Superior temporal gyrus (tissue), 1 donor: ENCODE measurements at regions not wholly inside any gene's neighbourhood (a gene's known extent, or its start where the extent isn't known, plus 50 kb on each side); places are given as distances from the start of the nearest gene placed in this dataset.
"Not testable (repeated sequence)": the region's sequence is repeated elsewhere in the genome, so short reads cannot be mapped to it uniquely, and the experiment has no call there.

Experiments
- DNase-seq: peaks from one replicate; pipeline ENCODE4 v3.0.0-alpha.2; 2016; ENCODE audit errors: extremely low spot score

- no peak for DNase-seq
These were observed 53.1 kb upstream of the WNT4 start for GRCh38 chr1:22196041-22196440.

GRCh38 chr1:22196641-22197040 is 53.7 kb upstream of the WNT4 start:
- DNase-seq, result no peak

DNA sequence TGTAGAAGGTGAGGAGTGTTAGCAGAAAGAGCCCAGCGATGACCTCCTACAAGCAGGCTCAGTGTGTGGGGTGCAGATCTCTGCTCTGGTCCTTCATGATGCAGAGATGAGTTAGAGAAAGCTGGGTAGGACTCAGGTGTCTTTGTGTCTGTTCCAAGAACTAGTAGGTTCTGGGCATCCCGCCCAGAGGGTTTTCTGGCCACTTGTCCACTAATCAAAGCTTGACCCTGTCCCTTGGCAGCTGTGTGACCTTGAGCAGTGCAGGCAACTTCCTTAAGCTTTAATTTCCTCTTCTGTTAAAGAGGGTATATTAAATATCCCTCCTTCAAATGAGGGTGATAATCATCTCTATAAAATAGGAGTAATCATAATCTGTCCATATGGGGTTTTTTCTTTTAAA is 54.7 kb upstream of the WNT4 start:
- DNase-seq, result no peak

GRCh38 chr1:22201023-22201422 is 58.1 kb upstream of the WNT4 start:
- DNase-seq, result no peak

DNA sequence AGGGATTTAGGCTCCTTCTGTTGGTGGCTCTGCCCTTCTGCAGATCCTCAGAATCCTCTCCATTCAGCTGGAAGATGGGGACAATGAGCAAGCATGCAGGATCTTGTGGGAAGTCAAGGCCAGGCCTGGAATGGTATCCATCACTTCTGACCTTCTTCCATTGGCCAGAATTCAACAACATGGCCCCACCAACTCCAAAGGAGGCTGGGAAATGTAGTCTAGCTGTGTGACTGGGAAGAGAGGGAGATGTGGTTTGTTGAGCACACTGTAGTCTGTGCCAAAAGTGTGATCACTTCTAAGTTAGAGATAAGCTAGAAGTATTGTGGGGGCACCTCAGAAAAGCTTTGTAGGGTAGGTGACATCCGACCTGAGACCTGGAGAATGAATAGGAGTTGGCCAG is 60.4 kb upstream of the WNT4 start:
- DNase-seq, result no peak

DNA sequence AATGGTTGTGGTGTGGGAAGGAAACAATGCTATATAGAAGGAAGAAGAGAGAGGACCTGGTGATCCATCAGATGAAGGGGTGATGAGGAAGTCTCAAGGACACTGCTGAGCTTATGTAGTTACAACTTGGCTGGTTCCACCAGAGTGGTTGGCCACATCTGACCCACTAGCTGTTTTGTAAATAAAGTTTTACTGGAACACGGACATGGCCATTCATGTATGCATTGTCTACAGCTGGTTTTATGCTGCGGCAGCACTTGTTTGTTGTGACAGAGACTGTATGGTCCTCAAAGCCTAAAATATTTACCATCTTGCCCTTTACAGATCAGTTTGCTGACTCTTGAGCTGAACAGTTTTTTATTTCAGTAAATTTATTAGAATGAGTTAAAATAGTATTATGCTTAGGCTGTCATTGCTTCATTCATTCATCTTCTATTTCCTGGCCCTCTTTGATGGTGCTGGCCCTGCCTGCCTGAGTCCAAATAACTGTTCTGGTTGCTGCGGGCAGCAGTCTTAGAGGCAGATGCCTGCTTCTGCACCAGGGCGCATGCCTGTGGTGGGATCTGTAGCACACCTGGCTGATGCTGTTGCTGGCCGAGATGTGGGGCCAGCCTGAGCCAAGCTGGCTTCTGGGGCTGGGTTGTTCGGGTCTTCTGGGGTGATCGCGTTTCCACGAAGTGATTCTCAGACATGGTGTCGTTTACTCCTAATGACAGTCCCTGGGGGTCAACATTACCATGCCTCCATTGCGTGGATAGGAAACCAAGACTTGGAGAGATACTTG is 61.4 kb upstream of the WNT4 start:
- DNase-seq, result no peak

GRCh38 chr1:22204989-22205913 is 62.4 kb upstream of the WNT4 start:
- DNase-seq, result no peak

DNA sequence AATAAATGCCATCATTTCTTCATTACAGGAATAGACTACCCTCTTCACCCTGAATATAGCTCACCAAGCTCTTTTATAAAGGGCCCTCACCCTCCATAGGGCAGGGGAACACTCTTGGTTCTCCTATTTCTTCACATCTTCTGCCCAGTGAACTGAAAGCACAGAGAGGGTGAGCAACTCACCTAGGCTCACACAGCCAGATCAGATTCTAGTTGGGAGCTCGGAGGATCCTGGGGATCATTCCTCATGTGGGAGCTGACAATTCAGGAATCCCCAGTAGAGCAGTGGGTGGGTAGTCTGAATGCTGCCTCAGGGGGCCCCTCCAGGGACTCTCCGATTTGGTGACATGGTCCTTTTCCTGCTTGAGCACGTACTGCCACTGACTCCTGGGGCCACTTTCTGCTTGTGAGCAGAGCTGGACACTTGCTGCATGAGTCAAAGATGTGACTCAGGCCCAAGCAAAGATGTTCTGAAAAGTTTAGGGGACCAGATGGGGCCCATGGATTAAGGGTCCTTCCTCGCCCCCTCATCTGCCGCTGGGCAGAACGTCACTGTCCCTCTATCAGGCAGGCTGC is 63.7 kb upstream of the WNT4 start:
- no peak for DNase-seq

DNA sequence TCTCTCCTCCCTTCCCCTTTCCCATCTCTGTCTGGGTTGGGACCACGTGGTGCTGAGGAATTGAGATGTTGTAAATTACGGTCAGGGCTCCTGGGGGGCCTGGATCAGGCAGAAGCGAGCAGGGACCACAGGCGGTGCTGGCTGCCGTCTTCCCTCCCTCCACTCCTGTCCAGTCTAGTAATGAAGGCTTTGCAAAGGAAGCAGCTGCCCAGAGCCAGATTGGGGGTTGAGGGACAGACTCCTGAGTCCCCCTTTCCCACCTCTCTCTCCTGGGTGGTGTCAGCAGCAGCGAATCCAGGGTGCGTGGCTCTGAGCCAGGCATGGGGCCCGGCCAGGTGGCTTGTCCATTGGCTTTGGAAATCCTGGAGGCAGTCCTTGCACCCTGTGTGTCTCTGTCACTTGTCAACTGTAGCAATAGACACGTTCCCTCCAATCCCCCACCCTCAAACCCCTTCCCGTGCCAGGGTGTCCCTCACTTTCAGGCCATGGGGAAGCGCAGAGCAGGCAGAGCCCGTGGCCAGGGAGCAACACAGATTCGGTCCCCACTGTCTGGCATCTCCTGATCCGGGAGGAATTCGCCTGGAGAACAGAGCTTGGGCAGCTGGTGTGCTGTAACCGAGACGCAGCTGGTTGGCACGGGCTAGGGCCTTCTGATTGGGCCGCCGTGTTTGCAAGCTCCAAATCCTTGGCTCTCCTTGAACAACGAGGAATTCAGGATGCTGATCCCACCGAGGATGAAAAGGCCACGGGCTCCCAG is 64.8 kb upstream of the WNT4 start:
- DNase-seq, result no peak

DNA sequence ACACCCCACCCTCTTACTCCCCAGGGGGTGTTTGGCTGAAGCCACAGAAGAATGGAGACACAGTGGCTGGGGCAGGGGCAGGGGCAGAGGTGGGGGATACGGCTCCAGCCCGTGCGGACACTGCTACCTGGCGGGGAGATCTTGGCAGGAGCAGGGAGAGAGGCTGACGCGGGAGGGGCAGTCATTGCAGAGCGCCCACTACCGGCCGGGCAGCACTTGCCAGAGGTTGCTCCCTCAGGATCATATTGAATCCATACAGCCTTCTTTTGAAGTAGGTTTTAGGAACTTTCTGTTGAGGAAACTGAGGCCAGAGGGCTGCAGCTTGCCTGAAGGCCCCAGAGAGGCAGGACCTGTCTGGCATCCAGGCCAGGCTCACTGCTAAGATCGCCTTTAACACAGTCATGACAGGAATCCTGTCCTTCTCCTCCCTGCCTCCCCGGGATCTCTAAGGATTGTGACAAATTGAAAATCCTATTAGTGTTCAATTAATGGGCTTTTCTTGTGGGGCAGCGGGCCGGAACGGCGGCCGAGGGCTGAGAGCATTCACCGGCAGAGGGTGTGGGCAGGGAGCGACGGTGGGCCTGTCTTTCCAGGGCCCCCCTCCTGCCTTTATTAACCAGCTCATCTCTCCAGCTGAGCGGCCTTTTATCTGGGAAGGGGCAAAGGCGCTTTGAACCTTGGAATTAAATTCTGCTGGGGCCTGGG is 65.5 kb upstream of the WNT4 start:
- DNase-seq, result no peak

DNA sequence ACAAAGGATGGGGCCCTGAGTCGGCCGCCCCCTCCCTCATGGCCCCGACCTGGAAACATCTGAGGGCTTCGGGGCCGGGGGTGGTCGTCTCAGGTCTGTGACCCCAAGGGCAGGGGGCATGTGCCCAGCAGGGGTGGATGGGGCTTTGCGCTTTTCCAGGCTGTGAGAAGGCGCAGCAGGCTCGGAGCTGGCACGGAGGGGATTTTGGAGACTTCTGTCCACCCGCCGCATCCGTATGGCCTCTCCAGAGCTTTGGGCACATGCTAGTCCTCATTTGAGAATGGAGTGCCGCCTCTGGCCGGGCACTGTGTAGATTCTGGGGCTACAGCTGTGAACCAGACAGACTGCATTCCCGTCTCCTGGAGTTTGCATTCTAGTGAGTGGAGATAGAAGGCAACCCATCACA is 66.1 kb upstream of the WNT4 start:
- DNase-seq, result no peak

- no peak for DNase-seq
These were observed 67.3 kb upstream of the WNT4 start for GRCh38 chr1:22210176-22210575.

- DNase-seq, result no peak
These were observed 67.7 kb upstream of the WNT4 start for GRCh38 chr1:22210636-22211035.

DNA sequence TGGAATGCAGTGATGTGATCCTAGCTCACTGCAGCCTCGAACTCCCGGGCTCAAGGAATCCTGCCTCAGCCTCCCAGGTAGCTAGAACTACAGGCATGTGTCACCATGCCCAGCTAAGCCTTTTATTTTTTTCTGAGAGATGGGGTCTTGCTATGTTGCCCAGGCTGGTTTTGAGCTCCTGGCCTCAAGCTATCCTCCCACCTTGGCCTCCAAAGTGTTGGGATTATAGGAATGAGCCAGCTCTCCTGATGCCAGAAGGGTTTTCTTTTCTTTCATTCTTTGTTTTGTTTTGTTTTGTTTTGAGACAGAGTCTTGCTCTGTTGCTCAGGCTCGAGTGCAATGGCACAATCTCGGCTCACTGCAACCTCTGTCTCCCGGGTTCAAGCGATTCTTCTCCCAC is 68.6 kb upstream of the WNT4 start:
- not testable (repeated sequence) for DNase-seq

- DNase-seq, result no peak
These were observed 69.7 kb upstream of the WNT4 start for GRCh38 chr1:22212400-22213233.

DNA sequence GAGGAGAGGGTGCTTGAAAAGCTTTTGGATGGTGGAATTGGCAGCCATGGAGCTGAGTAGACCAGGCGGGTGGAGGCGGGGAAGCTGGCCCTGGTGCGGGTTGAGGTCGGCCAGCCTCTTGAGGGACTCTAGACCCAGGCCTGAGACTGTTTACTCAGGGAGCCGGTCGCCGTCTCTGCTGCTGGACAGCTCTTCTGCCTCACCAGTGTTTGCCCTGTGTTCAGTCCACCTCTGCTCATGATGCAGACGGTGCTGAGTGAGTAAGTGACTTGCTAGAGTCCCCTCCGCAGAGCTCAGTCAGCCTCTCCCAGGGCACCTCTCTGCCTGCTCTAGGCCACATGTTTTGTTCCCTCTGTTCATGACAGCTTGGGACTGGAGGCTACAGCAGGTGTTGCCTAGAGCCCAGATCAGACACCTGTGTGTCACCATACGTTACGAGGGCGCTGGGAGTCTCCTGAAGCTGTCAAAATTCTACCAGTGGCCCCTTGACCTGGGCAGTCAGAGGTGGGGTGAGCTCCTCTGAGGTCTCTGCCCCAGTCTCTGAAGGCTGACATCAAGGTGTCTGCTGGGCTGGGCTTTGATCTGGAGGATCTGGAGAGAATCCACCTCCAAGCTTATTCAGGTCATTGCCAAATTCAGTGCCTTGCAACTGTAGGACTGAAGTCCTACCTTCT is 73.5 kb upstream of the WNT4 start:
- no peak for DNase-seq

DNA sequence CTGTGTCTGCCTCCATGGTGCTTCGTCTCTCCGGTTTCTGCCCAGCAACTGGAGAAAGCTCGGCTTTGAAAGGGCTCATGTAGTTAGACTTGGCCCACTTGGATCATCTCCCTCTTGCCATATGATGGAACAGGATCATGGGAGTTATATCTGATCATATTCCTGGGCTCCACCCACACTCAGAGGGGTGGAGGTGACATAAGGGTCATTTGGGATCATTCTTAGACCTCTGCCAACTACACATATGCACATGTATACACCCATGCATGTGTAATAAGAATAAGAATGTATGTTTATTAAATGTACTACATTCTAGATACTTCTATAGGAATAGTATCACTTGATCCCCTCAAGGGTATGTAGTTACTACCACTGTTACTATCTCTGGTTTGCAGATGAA is 74.1 kb upstream of the WNT4 start:
- DNase-seq, result no peak

DNA sequence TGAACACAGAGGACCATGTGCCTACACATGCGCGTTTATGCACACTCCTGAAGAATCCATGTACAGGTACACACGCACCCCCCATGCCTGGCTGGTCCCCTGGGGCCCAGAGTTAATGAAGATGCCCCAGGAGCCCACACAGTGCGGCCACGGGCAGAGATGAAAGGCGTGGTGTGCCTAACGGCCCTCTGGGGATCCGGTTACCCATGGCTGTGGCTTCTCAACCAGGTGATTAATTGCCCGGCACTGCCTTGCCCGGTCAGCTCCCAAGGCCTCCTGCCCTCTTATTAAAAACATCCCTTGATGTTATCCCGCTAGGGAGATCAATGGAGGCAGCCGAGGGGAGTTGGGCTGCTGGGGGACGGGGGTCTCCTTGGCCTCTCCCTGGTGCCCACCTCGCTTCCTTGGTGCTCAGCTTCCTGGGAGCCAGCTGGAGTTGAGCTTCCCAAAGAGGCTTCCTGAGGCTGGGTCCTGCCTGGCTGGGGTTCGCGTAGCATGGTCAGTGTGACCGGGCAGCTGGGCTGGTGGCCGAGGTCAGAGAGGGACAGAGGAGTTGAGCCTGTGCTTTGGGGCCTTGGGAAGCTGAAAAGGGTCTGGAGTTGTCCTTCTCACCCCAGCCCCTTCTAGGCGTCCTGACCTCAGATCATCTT is 75.0 kb upstream of the WNT4 start:
- no peak for DNase-seq

DNA sequence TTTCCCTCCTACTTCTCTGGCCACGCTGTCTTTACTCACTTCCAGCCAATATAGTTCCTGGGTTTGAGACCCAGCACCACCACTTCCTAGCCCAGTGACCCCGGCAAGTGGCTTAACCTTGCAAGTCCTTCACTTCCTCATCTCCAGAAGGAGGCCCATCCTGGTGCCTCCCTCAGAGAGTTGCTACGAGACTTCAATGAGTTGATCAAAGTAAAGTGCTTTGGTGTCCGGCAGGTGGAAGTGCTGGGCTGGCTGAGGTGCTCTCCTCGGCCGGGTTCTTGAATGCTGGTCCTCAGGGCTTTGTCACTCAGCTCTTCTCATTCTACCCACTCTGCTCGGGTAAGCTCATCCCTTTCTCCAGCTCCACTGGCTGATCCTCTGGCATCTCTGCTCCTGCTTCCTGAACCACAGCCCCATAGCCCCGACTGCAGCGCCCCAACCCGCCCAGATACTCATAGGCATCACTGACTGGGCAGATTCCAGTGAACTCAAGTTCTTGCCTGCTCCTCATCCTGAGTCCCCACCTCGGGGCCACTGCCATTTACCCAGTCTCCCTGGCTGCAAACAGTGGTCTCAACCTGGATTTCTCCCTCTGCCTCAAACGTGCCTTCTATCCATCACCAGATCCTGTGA is 75.8 kb upstream of the WNT4 start:
- no peak for DNase-seq
